GM18505 (cell line): ENCODE measurements at regions not wholly inside any gene's neighbourhood (a gene's known extent, or its start where the extent isn't known, plus 50 kb on each side); places are given as distances from the start of the nearest gene placed in this dataset.

ENCODE experiments used
- ATAC-seq: cut with Tn5 transposase; IDR thresholded peaks from one replicate; pipeline ENCODE4 v1.9.1; 2021; ENCODE audit not compliant: unreplicated experiment
- POLR2A ChIP-seq: IDR thresholded peaks from 4 replicates; pipeline ENCODE4 v1.6.1; 2011; ENCODE audit warnings: borderline replicate concordance; ENCODE audit not compliant: insufficient read depth, insufficient read length; ENCODE audit errors: extremely low read depth

GRCh38 chr12:90631591-90632212 is 323.3 kb downstream of the CCER1 start:
- no peak for ATAC-seq
- no peak for TF ChIP-seq POLR2A

DNA sequence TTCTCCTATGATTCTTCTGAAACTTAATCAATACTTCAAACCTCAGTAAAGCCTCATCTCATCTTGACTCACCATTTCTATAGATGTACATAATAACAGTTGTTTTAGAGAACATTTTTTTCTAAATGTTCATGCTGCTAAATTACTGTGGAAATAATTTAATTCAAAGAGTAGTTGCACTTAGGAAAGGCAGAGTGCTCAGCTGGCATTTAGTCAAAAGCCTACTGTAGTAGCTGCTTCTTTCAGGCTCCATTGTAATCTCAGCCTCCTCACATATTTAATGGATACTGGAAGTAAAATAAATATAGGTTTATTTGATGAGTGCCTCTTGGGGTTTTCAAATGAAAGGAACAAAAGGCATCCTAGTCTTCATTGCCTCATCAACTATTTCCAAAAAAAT is 325.0 kb downstream of the CCER1 start:
- ATAC-seq = no peak
- TF ChIP-seq POLR2A = no peak

- ATAC-seq = no peak
- no peak for TF ChIP-seq POLR2A
These were observed 326.8 kb downstream of the CCER1 start for GRCh38 chr12:90628213-90628612.

DNA sequence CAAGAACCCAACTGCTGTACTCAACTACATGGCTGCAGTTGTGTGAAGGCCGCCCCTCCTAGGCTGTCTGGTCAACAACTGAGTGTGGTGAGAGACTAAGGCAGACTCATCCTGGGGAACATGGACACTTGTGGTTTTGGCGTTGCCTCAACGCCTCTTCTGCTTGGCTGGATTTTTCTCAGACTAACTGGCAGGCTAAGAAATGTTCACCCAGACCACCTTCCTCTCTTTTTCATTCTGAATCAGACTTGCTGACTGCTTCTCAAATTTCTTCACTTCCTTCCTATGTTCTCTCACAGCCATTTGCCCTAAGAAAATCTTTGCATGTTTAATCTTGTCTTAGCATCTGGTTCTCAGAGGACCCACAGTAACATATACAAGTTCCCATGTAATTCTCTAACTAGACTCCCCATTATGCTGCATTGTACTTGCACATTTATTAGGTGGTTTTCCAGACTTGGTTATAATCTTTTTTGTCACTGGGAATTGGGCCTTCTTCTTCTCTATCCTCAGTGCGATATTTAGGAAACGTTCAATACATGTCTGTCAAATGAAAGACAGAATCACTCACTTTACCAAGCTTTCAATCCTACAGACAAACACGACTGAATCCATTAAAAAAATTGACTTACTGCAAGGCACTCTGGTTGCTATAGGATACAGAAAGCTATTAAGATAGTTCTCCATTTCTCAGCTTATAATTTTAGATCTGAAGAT is 327.6 kb downstream of the CCER1 start:
- no peak for TF ChIP-seq POLR2A
- ATAC-seq = peak; percentile 61

GRCh38 chr12:90622431-90622830 is 332.5 kb downstream of the CCER1 start:
- no peak for ATAC-seq
- no peak for TF ChIP-seq POLR2A

- no peak for ATAC-seq
These were observed 333.0 kb downstream of the CCER1 start for GRCh38 chr12:90621927-90622326.

GRCh38 chr12:90619943-90620342 is 335.0 kb downstream of the CCER1 start:
- ATAC-seq = no peak
- no peak for TF ChIP-seq POLR2A

More at GRCh38 chr12:90621927-90622326, 333.0 kb downstream of the CCER1 start:
- no peak for TF ChIP-seq POLR2A

GRCh38 chr12:90618586-90618985 is 336.4 kb downstream of the CCER1 start:
- ATAC-seq = no peak
- TF ChIP-seq POLR2A = no peak

GRCh38 chr12:90611891-90612290 is 343.1 kb downstream of the CCER1 start:
- ATAC-seq = no peak
- TF ChIP-seq POLR2A = no peak

DNA sequence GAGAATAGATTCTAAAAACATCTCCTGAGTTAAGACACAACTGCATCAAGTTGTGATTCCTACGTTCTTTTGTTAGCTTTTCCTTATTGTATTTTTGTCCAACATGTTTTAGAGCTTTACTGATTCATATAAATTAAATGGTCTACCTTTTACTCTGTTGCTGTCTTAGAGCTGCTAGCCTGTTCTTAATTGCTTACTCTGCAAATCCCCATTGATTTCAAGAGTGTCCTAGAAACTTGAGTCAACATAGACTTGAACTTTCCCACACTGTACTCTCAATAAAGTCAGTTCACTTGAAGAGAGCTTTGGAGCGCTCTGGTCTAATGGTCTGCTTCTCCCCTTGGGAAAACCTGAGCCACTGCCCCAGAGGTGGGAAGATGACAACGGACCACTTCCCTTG is 343.9 kb downstream of the CCER1 start:
- ATAC-seq = no peak

DNA sequence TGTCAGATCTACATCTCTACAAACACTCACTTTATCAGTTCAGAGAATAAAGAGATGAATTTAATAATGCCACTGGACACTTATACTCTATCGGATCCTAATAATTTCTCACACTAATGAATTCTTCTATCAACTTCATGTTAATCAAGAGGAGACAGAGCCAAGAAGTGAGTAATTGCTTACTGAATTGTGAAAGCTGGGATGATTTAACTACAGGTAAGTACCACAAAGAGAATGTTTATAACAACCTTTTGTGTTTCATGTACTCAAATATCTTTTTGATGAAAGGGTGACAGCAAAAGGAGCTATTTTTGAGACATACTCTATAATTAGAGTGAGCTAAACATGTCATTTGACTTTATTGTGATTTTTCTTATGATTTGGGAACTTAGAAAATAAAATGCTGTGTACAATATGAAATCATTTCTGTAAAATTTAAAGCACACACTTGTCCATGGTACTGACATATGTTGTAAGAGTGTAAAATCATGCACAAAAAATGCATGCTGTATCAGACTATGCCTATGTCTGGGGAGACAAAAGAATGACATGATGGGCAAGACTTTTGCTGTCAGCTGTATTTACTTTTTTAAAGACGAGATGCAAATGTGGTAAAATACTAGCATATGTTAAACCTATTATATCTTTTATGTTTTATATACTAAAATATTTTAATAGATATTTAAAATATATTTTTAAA is 361.2 kb downstream of the CCER1 start:
- no peak for ATAC-seq
- TF ChIP-seq POLR2A = no peak

More for the DNA sequence above, 343.9 kb downstream of the CCER1 start:
- TF ChIP-seq POLR2A = no peak

- no peak for TF ChIP-seq POLR2A
- ATAC-seq = no peak
These were observed 365.0 kb downstream of the CCER1 start for GRCh38 chr12:90589956-90590355.

DNA sequence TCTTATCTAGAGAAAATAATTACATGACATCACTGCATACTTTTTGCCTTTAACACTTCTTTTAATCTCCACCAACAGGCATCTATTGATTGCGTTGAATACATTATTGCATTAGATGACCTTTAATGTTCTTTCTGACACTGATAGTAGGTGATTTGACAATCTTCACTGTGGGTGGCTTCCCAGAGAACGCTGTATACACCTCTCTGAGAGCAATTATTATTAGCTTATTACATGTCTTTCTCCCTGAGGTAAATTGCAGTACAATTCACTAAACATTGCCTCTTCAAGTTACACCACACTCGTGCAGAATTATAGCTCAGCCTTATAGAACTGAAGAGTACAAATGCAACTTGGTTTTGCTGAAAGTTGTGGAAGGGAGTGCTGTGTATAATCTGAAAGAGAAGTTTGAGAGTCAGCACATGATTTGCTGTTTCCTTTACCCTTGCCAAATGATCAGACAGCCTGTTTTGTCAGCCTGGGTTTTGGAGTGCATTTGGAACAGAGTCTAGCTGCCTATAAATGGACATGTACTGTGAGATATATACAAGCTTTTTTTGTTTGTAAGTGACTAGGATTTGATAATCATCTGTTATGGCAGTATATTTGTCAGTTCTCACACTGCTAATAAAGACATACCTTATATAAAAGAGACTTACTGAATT is 369.2 kb downstream of the CCER1 start:
- no peak for TF ChIP-seq POLR2A
- ATAC-seq = no peak
